Activated CD8-positive, alpha-beta memory T cell treated with anti-CD3 and anti-CD28 coated beads for 48 hours (primary cell): ENCODE measurements at regions not wholly inside any gene's neighbourhood (a gene's known extent, or its start where the extent isn't known, plus 50 kb on each side); places are given as distances from the start of the nearest gene placed in this dataset.

Experiments used
- DNase-seq, 3 experiments: peaks; one replicate each; pipeline ENCODE4 v3.0.0-alpha.2; 2020; ENCODE audit warnings: low read depth in 2 of 3, low spot score in 2 of 3

DNA sequence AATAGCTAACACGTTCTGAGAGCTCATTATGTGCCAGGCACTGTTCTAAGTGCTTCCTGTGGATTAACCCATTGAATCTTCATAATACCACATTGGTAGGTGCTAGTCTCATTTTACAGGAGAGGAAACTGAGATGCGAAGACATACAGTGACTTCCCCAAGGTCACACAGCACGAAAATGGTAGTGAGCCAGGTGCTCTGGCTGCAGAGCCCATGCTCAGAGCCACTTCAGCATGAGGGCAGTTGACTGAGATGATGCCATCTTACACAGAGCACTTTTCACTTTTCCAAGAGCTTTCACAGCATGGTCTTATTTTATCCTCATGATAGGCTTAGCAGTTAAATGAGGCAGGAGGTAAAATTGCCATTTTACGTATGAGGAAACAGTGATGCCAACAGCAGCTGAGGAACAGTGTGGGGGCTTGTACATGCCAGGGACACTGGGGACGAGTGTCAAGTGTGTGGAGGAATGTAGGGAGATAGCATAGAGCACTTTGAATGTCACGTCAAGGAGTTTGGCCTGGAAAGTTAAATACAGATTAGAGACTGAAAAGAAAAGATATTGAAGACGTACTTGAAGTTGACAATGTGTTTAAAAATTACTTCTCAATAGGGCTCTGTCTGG, 180.0 kb downstream of the KIF4B start:
- DNase-seq, result no peak

DNA sequence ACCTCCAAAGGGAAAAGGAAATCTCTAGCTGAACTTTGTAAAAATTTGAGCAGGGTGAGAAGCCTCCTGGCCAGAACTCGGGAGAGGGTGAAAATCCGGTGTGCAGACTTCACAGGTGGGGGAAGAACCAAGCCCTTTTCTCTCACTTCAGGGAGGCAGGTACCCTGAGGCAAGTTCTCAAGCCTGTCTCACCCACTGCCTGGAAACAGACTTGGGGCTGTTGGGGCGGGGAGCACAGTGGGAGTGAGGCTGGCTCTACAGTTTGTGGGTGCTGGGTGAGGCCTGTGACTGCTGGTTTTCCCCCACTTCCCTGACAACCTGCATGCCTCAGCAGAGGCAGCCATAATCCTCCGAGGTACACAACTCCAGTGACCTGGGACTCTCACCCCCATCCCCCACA, 187.1 kb downstream of the KIF4B start:
- no peak for DNase-seq

DNA sequence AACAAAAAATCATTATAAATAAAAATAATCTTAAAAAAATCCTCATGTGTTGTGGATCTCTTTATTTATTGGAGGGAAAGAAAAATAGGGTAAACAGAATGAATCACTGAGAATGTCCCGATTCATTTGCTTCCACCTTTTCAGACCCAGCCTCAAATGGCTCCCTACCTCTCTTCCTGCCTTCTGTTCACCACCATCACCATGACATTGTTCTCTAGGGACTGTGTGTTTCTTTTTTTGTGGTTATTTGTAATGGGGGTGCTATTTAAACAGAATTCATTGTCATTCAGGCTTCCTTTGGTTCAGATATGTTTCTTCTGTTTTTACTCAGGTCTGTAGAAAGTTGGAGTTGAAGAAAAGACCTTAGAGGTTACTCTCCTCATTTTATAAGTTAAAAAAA, 198.2 kb downstream of the KIF4B start:
- no peak for DNase-seq

DNA sequence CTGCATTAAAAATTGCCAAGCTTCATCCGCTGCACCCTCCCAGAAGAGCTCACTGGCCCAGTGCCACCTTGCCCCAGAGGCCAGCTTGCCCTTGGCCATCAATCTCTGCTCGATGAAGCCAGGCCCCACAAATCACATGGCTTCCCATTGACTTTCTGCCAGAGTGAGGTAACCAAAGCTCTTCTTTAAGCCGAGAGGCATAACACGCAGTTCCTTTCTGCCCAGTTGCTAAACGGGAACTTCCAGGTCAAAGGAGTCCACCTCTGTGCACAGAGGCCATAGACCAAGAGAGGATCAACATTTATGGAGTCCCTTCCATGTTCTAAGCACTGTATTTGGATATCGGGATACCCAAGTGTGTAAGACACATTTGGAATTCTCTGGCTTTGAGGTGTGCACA, 208.8 kb downstream of the KIF4B start:
- DNase-seq, result no peak

DNA sequence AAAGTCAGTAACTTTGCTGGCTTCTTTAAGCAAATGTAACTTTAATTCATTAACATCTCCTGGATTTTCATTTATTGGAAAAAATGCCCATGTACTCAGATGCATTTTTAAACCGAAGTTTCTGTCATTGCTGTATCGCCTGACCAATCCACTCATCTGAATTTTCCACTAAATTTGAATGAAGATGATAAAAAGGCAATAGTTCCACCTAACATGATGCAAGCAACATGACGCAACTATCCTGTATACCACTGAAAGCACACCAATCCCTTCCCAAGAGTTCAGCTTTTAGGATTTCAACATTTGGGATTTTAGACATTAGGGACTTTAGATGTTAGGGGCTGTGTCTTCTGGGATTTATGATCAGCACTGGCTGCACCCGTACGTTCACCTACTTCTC, 215.6 kb downstream of the KIF4B start:
- DNase-seq, result no peak

DNA sequence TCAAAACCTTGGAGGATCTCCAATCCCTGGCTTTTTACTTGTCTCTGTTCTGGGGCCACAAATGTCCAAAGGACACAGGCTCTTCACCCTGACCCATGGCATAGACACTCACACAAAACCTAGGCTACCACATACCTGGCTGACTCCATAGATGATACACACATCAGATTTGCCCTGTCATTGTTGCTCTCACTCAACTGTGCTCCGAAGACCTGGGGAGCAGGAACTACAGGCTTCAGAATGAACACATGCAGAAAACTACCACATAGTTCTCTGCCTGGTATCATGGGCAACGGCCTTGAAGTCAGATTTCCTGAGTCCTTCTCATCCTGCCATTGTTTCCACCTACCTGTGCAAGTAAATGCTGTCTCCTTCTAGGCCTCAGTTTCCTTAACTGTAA, 226.2 kb downstream of the KIF4B start:
- no peak for DNase-seq

DNA sequence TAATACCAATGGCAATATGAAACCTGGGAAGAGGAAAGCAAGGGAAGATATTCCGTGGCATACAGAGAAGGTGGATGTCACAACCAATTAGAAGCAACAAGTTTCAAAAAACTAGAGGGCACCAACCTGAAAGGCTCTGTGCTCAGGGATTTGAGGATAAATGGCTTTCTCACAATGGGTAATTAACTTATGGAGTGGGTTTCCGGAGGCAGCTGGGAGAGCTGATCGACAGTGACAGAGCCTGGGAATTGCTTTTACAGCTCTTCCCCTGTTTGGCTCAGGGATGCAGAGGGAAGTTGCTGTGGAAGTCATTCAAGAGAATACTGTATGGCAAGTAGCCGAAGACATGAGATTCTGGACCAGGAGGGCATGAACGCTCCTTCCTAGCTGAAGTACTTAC, 237.0 kb downstream of the KIF4B start:
- no peak for DNase-seq

DNA sequence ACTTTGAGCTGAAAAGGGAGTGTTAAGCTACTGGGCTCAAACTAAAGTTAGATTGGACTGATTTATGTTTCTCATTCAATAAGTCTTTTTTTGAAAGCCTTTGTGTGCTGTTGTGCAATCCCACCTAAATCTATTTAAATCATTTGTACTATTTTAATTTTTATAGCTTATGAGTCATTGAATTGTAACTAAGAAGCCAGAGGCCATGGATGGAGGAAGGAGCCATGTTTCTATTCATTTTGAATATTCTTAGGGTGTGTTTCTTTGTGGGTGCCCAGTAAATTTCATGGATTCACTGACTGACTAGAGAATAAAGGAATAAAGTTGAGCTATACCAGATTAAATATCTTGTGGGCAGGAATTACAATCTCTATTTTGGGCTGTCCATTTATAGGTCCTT, 238.5 kb downstream of the KIF4B start:
- DNase-seq, result no peak

DNA sequence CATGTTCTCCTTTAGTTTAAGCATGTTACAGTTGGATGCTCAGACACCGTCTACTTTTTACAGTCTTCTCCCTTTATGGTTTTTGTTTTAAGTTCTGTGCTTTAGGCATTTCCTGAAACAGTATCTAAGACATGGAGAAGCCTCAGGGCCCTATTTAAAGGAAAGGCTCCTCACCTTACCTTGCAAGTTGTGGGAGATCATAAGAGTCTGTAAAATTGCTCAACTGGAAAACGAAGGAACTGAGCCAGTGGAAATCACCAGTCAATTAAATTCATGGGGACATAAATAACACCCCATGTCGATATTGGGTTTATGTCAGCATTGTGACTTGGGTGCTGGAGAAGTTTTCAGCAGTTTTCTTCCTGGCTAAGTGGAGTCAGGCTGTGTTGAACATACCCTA, 239.2 kb downstream of the KIF4B start:
- no peak for DNase-seq

DNA sequence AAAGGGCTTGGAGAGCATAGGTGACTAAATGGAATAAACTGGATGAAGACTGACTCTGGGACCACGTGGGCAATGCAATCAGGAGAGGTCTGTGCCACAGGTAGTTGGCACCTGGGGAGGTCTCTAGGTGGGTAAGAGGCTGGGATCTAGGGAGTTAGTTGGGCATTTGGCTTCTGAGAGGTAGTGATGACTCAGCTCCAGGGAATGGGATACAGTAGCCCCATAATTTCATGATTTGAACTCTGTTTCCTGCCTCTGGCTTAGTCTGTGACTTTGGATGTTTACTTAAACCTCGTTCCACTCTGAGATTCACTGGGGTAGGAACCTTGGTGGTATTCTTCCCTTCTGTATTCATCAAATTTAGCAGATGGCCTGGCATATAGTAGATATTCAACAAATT, 240.8 kb downstream of the KIF4B start:
- DNase-seq, result no peak

DNA sequence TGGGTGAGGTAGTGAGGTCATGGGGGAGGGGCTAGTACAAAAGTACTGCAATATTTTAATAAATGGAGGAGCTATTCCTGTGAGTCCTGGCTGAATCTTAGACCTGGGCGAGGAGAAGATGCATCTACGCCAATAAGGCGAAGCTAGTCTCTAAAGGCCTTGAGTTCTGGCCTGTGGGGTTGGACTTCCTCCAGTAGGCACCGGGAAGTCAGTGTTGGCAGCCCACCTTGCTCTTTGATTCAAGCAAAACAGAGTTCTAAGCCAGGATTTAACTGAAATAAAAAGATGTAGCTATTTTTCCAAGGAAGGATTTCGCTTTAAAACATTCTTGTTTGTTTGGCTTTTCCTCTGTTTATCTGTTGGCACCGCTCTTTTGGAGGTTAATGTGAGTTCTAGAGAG, 244.6 kb downstream of the KIF4B start:
- DNase-seq, result no peak

DNA sequence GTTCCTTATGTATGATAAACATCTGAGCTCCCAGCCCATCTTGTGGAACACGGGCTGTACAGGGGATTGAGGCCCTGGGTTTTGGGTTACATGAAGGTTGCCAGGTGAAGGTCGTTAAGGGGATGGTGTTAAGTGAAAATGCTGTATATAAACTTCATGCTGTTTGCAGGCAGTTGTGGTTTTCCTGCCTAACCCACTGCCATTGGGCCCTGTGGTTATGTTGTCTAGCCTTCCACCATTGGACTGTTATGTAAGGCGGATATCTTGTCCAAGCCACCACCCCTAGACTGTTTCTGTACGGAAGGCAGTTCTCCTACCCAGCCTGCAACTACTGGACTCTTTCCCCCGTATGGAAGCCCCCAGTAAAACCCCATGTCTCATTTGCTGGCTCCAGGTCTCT, 246.1 kb downstream of the KIF4B start:
- DNase-seq, result no peak

DNA sequence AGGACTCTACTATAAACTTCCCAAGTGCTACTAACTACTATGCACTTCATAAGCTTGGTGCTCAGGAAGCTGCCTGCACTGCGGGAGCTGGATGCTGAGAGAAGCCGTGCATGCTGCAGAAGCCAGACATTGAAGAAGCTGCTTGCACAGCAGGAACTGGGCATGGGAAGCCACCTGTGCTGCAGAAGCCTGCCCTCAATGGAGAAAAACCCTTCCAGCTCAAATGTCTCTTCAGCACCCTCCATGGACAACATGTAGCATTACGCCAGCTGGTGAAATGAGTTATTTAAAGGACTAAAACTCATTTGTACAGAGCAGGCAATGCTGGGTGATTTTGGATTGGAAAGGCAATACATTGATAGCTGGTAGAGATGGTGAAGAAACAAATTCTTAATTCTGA, 247.2 kb downstream of the KIF4B start:
- no peak for DNase-seq

DNA sequence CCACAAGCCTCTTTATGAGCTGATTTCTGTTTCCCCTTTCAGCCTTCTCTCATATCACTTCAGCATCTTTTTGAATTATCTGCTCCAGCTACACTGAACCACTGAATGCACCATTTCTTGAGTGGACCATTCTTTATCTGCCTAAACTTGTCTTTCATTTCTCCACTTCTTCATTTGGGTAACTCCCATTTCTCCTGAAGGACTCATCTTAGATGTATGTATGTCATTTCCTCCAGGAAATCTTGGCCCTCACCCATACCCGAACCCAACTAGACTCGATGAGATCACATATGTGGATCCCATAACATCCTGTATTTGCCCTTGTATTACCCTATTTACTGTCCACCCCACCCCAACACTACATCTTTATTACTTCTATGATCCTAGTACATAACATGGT, 249.8 kb downstream of the KIF4B start:
- no peak for DNase-seq

DNA sequence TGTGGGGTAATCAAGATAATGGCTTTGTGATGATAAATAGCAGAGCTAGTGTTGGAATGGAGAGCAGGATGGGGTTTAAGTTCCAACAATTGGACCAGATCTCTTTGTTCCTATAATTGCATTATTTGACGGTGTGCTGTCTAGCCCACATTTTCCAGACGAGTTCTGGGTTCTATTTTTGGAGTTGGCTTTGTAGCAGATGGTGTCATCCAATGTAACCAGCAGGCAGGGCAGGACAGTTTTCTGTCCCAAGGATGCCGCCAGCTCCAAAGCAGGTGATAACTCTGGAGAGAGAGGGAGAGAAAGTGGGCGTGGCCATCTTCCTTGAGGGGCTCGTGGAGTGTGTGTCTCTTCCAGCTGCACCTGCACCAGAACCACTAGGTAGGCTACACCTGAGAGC, 251.3 kb downstream of the KIF4B start:
- no peak for DNase-seq

DNA sequence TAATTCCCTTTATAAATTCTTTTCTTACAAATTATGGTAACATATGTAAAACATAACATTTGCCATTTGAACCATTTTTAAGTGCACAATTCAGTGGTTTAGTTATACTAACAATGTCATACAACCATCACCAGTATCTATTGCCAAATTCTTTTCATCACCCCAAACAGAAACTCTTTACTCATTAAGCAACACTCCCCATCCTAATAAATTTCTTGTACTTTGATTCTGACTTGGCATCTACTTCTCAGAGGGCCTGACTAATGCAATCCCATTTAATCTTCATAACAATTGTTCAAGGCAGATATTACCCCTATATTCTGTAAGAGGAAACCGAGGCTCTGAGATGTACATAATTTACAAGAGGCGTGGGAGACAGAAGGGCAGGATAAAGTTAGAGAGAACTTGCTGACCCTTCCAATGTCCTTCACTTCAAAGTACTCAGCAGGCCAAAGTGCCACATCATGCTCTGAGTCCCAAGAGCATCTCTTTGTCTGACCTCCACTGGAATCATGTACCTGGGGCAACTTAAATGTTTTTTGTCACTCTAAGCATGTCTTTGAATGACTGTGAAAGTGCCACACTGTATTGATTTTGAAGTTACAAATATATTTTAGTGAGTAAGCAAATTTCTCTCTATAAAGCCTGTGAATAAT, 255.3 kb downstream of the KIF4B start:
- DNase-seq, result no peak

DNA sequence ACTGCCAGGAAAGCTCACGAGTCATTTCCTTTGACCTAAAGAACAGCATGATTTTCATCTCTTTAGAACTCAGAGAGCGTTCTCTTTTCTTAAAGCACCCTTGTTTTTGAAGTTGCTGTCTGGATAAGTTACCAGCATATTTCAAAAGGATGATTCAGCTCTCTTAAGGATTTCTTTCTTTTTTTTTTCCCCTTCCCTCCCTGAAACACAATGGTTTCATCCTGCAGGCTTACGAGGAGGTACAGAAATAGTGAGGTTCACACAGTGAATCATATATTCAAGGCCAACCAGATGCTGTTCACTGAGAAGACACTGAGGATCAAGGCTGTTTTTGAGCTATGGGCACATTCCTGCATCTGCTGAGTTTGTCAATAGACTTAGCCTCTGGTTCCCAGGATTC, 257.2 kb downstream of the KIF4B start:
- DNase-seq, result no peak

DNA sequence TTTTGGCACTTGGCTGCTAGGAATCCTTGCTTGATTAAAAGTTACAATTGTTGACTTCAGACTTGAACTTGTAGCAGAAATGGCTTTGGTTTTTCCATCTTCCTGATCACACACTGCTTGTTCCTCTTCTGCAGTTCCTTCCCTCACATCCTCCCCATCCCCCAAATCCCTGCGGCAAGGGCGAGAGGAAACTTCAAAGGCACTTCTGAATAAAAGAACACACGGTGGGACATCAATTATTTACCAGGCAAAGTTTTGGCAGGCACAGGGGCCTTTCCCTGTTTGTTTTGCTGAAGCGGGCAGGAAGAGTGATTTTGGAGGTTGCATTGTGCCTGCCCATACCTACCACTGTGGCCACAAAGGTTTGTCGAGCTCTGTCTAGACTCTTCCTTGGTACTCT, 260.9 kb downstream of the KIF4B start:
- DNase-seq, result no peak

DNA sequence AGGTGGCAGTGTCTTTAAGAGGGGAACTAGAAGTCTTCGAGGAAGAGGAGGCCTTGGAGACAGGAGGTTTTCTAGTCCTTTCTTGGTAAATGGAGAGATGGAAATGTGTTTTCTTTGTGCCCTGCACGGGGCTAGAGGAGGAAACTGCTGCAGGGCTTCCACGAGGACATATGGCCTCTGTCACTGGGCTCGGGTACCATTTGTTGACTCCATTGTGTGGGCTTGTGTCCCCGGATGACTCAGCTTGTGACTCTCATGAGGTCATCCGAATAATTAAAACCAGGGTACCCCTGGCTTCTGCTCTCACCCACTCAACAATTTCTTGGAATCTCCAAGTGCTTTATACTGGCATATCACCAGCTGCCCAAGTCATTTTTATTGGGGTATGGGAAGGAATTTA, 261.7 kb downstream of the KIF4B start:
- no peak for DNase-seq

DNA sequence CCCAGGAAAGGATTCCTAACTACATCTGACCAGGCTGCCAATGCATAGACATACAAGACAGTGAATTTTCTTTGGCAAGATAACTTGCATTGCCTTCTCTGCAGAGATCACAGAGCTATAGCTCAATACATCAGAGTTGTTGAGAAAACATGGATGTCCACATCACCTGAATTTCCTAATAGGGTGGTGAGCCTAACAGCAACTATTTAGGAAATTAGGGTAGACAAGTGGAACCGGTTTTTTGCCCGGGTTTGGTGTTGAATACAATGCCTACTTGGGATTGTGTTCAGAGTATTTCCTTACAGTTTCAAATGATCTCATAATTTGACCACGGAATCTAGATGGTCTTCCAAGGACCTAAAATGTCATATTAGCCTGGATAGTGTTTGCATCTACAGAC, 262.7 kb downstream of the KIF4B start:
- no peak for DNase-seq

DNA sequence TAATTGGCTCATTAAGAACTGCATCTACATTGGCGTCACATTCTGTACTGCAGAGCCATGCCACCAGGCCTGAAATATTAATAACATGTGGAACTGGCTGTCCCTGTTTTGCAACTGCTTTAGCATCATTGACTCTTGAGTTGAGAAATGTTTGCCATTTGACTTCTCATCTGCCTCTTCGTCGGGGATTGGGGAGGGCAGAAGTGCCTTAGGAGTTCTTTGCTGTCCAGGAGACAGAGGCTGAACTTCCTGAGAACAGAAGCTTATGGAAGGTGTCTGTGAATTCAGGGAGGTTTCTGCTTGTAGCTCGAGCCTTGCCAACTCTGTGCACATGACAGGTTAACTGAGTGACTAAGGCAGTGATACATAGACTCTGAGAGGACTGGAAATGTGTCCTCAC, 265.0 kb downstream of the KIF4B start:
- DNase-seq, result no peak

DNA sequence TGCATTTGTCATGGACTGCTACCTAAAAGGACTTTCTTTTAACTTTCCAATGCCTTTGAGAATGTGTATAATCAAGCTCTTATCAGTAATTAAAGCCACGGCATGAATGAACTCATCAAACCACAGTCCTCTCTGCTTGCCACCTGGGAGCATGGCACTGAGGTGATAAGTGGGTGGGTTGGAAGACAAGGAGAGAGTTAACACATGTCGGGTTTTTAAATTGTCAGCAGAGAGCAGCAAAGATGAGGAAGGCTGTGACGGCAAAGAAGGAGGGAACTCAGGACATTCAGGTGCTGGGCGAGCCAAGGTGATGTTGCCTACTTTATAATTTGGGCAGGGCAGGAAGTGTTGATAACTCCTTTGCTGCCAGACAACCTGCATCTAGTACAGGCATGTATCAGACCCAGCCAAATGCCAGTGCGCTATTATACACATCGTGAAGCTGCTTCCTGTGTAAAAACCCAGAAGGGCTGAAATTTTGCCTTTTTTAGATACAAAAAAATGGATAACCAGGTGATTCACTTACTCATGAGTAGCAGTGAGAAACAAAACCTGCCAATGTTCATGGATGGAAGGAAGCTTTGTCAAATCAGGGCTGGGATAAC, 269.1 kb downstream of the KIF4B start:
- DNase-seq, result no peak

DNA sequence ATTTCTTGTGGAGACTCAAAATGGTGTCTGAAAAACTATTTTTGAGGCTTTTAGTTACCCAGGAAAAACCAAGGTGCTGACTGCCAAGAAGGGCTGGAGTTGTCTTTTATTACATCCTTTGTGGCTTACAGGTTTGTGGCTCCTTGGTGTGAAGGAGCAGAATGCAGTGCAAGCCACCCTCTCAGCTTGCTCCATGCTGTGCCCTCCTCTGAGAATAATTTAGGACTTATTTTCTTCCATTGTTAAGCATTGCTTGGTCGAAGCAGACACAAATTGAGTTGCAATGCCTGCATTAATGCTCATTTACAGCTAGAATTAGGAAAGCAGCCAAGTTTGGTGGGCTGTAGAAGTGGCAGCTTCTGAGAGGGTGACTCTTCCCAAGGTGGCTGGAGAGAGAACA, 272.2 kb downstream of the KIF4B start:
- no peak for DNase-seq
